K562 (cell line): ENCODE measurements at regions not wholly inside any gene's neighbourhood (a gene's known extent, or its start where the extent isn't known, plus 50 kb on each side); places are given as distances from the start of the nearest gene placed in this dataset.

Source experiments
- BHLHE40 ChIP-seq: IDR thresholded peaks from 2 replicates; pipeline ENCODE4 v1.6.1; 2011; ENCODE audit warnings: low read length, improper control_type of control experiment
- CHCHD3 ChIP-seq: fragments of 250-450 bp; sonication (Bioruptor Pico); IDR thresholded peaks from 2 replicates; pipeline ENCODE4 v2.1.2; 2022; ENCODE audit warnings: mild to moderate bottlenecking
- FOXJ3 ChIP-seq: sonication (generic); formaldehyde crosslinking; IDR thresholded peaks from 2 replicates; pipeline ENCODE4 v1.4.0; 2020; ENCODE audit warnings: mild to moderate bottlenecking, missing genetic modification reagents
- KLF6 ChIP-seq: fragments of 250-450 bp; sonication (Bioruptor Pico); IDR thresholded peaks from 2 replicates; pipeline ENCODE4 v1.4.0; 2020; ENCODE audit warnings: mild to moderate bottlenecking, moderate library complexity, borderline replicate concordance
- MEF2D ChIP-seq: conservative IDR thresholded peaks from 2 replicates; pipeline ENCODE4 v1.6.1; 2016; ENCODE audit warnings: low read depth, missing genetic modification characterization, missing compliant biosample characterization
- NCOR1 ChIP-seq: fragments of 450-650 bp; IDR thresholded peaks from 2 replicates; pipeline ENCODE4 v1.6.1; 2016; ENCODE audit warnings: mild to moderate bottlenecking, moderate library complexity
- RBM34 ChIP-seq: fragments of 200-400 bp; formaldehyde crosslinking; IDR thresholded peaks from 2 replicates; pipeline ENCODE4 v1.6.1; 2018; ENCODE audit warnings: low read length, borderline replicate concordance; ENCODE audit not compliant: insufficient read depth
- SIN3A ChIP-seq, 2 experiments: fragments of 150-350 bp in 1 of 2; IDR thresholded peaks; 2 replicates each; pipeline ENCODE4 v1.6.1; 2011 to 2016; ENCODE audit warnings: borderline replicate concordance in 2 of 2, low read depth in 2 of 2, low read length in 2 of 2, mild to moderate bottlenecking in 2 of 2, moderate library complexity in 2 of 2; ENCODE audit not compliant: control insufficient read depth in 1 of 2
- SPI1 ChIP-seq: IDR thresholded peaks from 2 replicates; pipeline ENCODE4 v1.6.1; 2011; ENCODE audit warnings: low read depth, low read length, control low read depth, borderline replicate concordance
- TAF1 ChIP-seq: IDR thresholded peaks from 2 replicates; pipeline ENCODE4 v1.6.1; 2011; ENCODE audit warnings: mild to moderate bottlenecking, low read length, moderate library complexity; ENCODE audit not compliant: insufficient read depth, control insufficient read depth, severe bottlenecking; ENCODE audit errors: extremely low read depth
- ZNF121 ChIP-seq: sonication (generic); formaldehyde crosslinking; conservative IDR thresholded peaks from 2 replicates; pipeline ENCODE4 v1.8.0; 2022; ENCODE audit warnings: missing genetic modification reagents
- ZNF408 ChIP-seq: fragments of 250-450 bp; sonication (Bioruptor Pico); IDR thresholded peaks from 2 replicates; pipeline ENCODE4 v1.4.0; 2020; ENCODE audit warnings: low read depth, mild to moderate bottlenecking, moderate library complexity
- TF ChIP-seq, protein P1 (sequence below): fragments of 250-450 bp; sonication (Bioruptor Pico); IDR thresholded peaks from 2 replicates; pipeline ENCODE4 v1.8.0; 2022; ENCODE audit warnings: inconsistent platforms

DNA sequence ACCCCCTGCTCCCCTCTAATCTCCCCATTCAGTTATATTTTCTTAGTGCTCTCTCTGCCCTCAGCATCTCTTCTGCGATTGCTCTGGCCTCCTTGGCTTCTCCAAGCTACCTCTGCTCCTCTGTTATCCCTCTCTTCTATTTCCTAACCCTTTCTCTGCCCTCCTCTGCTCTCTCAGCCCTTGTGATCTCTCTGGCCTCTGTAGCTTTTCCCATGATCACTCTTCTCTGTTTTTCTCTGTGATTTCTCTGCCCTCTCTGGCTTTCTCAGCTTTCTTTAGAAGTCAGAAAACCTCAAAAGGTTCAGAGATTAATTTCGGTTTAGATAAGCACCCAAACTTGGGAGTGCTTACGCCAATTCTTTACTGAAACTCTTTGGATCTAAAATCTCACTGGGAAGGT, 795.0 kb downstream of the DIAPH3 start:
- TF ChIP-seq NCOR1 (no peak), BHLHE40 (no peak), SIN3A (IDR thresholded peaks at IDR 0.05; ENCODE audit: borderline replicate concordance in 2 of 2, control insufficient read depth in 1 of 2, low read depth in 2 of 2, low read length in 2 of 2) (no peak), MEF2D (tag) (no peak), TAF1 (no peak), FOXJ3 (no peak), ZNF121 (no peak), KLF6 (CRISPR knock-in tag) (no peak), CHCHD3 (CRISPR knock-in tag) (no peak), RBM34 (no peak), SPI1 (no peak), ZNF408 (CRISPR knock-in tag) (no peak)
- TF ChIP-seq, protein P1, sequence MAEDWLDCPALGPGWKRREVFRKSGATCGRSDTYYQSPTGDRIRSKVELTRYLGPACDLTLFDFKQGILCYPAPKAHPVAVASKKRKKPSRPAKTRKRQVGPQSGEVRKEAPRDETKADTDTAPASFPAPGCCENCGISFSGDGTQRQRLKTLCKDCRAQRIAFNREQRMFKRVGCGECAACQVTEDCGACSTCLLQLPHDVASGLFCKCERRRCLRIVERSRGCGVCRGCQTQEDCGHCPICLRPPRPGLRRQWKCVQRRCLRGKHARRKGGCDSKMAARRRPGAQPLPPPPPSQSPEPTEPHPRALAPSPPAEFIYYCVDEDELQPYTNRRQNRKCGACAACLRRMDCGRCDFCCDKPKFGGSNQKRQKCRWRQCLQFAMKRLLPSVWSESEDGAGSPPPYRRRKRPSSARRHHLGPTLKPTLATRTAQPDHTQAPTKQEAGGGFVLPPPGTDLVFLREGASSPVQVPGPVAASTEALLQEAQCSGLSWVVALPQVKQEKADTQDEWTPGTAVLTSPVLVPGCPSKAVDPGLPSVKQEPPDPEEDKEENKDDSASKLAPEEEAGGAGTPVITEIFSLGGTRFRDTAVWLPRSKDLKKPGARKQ (CRISPR knock-in tag) = no peak
